ENCODE measurements at regions not wholly inside any gene's neighbourhood (a gene's known extent, or its start where the extent isn't known, plus 50 kb on each side); places are given as distances from the start of the nearest gene placed in this dataset.

- no peak overlapping the region for H3K4me3 ChIP-seq
- H3K4me1 ChIP-seq = no peaks in the 10 kb centered on the region
- H3K27ac ChIP-seq = no peak overlapping the region
- no peaks in the 10 kb centered on the region for H3K27me3 ChIP-seq
- no peaks in the 10 kb centered on the region for H3K36me3 ChIP-seq
- H3K9me3 ChIP-seq = no peaks in the 10 kb centered on the region
- no peak for DNase-seq
- no peak for TF ChIP-seq POLR2A (IDR thresholded peaks at IDR 0.05)
- TF ChIP-seq, protein P1, sequence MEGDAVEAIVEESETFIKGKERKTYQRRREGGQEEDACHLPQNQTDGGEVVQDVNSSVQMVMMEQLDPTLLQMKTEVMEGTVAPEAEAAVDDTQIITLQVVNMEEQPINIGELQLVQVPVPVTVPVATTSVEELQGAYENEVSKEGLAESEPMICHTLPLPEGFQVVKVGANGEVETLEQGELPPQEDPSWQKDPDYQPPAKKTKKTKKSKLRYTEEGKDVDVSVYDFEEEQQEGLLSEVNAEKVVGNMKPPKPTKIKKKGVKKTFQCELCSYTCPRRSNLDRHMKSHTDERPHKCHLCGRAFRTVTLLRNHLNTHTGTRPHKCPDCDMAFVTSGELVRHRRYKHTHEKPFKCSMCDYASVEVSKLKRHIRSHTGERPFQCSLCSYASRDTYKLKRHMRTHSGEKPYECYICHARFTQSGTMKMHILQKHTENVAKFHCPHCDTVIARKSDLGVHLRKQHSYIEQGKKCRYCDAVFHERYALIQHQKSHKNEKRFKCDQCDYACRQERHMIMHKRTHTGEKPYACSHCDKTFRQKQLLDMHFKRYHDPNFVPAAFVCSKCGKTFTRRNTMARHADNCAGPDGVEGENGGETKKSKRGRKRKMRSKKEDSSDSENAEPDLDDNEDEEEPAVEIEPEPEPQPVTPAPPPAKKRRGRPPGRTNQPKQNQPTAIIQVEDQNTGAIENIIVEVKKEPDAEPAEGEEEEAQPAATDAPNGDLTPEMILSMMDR (IDR thresholded peaks at IDR 0.05) = no peak
Observed at GRCh38 chr16:64136743-64137142, 985.1 kb downstream of the CDH11 start.

DNA sequence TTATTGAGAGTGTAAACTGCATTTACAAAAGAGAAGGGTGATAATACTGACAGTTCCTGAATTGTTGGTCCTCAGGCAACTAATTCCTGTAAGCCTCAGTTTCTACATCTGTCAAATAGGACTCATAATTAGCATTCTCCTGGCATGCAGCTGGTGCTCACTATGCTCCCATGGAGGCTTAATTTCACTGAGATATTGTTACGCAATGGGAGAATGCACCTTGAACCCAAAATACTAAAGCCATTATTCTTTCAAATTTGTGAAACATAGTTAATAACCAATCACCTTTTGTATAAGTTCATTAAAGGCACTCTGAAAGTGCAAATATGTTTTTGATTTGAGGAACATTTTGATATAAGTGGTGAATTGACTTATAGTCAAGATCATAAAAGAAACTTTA, 985.5 kb downstream of the CDH11 start:
- Histone ChIP-seq H3K27ac (no peak overlapping the region), H3K9me3 (no peaks in the 10 kb centered on the region), H3K27me3 (no peaks in the 10 kb centered on the region), H3K36me3 (no peaks in the 10 kb centered on the region), H3K4me1 (no peaks in the 10 kb centered on the region), H3K4me3 (no peak overlapping the region)
- DNase-seq = no peak
- no peak for TF ChIP-seq POLR2A (IDR thresholded peaks at IDR 0.05)
- TF ChIP-seq, protein P1 (IDR thresholded peaks at IDR 0.05) = no peak

- no peaks in the 10 kb centered on the region for H3K27me3 ChIP-seq
- no peak for DNase-seq
- no peak overlapping the region for H3K4me3 ChIP-seq
- no peak for TF ChIP-seq POLR2A (IDR thresholded peaks at IDR 0.05)
- TF ChIP-seq, protein P1 (IDR thresholded peaks at IDR 0.05) = no peak
- H3K27ac ChIP-seq = no peak overlapping the region
- H3K36me3 ChIP-seq = no peaks in the 10 kb centered on the region
- H3K4me1 ChIP-seq = no peaks in the 10 kb centered on the region
- no peaks in the 10 kb centered on the region for H3K9me3 ChIP-seq
Observed at GRCh38 chr16:64133366-64133765, 988.5 kb downstream of the CDH11 start.

DNA sequence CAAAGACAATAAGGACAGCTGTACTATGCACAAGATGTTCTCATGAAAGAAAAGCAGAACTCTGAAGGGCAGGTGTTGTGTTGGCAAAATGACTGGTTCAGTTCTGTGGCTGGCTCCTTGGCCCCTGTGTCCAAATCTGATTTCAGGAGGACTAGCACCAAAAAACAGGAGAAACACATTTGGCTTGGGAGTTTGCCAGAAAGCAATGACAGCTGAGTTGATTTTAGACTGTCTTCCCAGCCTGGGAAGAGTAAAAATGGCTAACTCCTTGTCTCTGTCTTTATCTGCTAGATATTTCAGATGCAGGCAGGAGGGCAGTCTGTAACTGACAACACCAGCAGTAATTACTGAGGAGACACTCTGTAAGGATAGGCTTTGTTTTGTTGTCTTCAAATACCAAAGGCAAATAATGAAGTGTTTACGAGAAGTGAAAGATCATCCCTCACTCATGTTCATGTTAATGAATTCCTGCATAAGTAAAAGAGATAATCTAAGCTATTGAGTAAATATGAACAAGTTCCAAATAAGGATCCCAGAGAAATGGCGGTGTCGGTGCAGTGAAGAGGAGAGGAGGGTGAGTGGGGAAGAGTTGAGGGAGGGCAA, 989.0 kb downstream of the CDH11 start:
- no peak for DNase-seq
- no peak overlapping the region for H3K27ac ChIP-seq
- no peaks in the 10 kb centered on the region for H3K36me3 ChIP-seq
- H3K9me3 ChIP-seq = no peaks in the 10 kb centered on the region
- H3K4me1 ChIP-seq = no peaks in the 10 kb centered on the region
- no peaks in the 10 kb centered on the region for H3K27me3 ChIP-seq
- no peak overlapping the region for H3K4me3 ChIP-seq
- TF ChIP-seq, protein P1 (IDR thresholded peaks at IDR 0.05) = no peak
- no peak for TF ChIP-seq POLR2A (IDR thresholded peaks at IDR 0.05)

DNA sequence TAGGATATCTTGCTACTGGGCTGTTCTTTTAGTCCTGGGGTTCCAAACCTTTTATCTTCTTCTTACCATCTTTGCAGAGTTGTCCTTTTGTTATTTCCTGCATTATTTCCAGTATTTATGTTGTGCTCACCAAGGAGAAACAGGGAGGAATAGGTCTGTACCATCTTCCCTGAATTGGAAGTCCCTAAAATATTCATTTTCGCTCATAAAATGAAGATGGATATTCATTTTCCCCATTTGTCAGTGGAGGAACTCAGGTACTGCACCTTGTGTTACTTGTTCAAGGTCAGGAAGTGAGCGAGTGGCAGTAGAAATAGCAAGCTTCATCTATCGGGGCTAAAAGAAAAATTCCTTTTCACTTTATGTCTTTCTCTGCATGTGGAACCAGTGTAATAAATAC, 989.7 kb downstream of the CDH11 start:
- no peak overlapping the region for H3K4me3 ChIP-seq
- H3K27me3 ChIP-seq = no peaks in the 10 kb centered on the region
- H3K36me3 ChIP-seq = no peaks in the 10 kb centered on the region
- TF ChIP-seq, protein P1 (IDR thresholded peaks at IDR 0.05) = no peak
- H3K27ac ChIP-seq = no peak overlapping the region
- DNase-seq = no peak
- H3K4me1 ChIP-seq = no peaks in the 10 kb centered on the region
- H3K9me3 ChIP-seq = no peaks in the 10 kb centered on the region

DNA sequence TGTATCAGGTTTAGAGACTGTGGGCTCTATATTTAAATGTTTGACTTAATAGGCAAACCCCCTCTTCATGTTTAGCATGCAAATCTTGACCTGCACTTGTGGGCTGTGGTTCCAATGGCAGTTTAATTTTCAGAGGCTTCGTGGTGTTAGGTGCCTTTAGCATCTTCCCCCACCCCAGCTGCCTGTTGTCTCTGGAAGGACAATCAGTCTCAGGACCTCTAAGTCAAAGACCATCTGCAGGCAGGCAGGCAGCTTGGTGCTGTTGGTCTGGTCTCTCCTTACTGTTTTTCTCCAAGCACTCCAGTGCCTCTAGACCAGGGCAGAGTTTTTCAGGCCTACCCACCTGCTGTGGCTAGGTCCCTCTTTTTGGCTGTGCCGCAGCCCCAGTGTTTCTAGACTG, 990.4 kb downstream of the CDH11 start:
- Histone ChIP-seq H3K27me3 (no peaks in the 10 kb centered on the region), H3K4me3 (no peak overlapping the region), H3K9me3 (no peaks in the 10 kb centered on the region), H3K36me3 (no peaks in the 10 kb centered on the region), H3K4me1 (no peaks in the 10 kb centered on the region), H3K27ac (no peak overlapping the region)
- DNase-seq = no peak
- TF ChIP-seq, protein P1 (IDR thresholded peaks at IDR 0.05) = no peak
- no peak for TF ChIP-seq POLR2A (IDR thresholded peaks at IDR 0.05)
